Left colon (tissue), 2 donors: ENCODE measurements at regions not wholly inside any gene's neighbourhood (a gene's known extent, or its start where the extent isn't known, plus 50 kb on each side); places are given as distances from the start of the nearest gene placed in this dataset.

ENCODE experiments used
- ATAC-seq: fragments of 200-7000 bp; cut with Tn5 transposase; one replicate; pipeline ENCODE4 v1.9.1; 2020; ENCODE audit warnings: mild to moderate bottlenecking, moderate library complexity
- DNase-seq, 2 donors: peaks; one replicate each; pipeline ENCODE4 v3.0.0-alpha.2; 2020
- intact Hi-C, 2 donors: fragments of 100-400 bp; cut with DNase I in 1 of 2; cut with micrococcal nuclease in 1 of 2; formaldehyde crosslinking; loops; one replicate each; pipeline versions ENCODE4 v1.11.2 to v1.14.0; 2022; cut with DNase I, micrococcal nuclease
- donor health status: DM: no; HTN: no; CAD: no.
- donor health status: DM: yes; HTN: yes; CAD: no.

DNA sequence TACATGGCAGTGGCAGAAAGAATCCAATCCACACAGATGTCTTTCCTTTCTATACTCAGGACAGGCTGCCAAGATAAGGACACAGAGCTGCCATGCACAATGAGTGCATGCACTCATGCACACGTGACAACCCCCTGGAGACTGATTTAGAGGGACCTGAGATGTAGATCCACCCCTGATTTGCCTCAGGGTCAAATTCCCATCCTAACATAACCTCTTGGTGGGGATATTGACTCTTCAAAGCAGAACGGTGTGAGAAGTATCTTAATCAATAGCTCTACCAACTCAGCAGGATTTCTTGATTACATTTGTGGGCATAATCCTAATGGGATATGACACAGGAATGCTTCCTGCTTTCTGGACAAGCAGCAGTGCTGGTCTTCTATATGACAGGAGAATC lies 125.2 kb upstream of the DSCAM start:
- intact Hi-C loops: no loop called here
- DNase-seq (no peak), ATAC-seq (no peak)

DNA sequence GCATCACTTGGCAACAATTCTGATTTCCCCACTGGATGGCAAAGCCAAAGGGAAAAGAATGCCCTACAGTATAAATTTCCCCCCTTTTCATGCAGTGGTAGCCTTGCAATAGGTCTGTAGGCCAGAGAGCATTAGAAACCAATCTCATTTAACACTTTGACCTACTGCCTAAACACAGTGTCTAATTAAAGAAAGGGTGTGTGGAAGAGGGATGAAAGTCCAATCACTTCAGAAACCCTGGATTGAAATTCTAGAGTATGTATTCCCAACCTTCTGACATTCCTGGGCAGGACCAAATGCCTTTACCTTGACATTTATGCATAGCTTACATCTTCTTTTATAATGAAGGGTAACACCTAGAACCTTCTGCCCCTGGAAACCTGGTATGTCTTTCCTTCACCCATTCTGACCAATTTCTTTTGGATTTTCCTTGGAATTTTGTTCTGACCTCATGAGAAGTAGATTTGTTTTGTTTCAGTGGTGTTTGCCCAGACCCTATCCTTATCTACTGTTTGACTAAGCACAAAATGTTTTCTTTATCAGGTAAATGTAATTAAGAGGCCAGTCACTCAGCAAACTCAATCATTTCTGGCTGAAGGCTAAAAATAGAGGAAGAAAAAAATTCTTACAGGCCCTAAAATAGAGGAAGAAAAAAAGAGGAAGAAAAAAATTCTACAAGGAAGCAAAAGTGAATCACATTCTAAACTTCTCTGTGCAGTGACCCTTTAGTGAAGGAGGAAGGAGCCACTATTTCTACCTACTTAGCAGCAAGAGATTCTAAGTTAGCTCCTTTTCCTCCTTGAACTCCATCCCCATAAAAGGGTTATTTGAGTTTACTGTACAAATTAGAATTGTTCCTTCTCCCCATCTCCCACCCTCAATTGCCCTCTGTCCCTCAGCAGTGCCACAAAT lies 129.5 kb upstream of the DSCAM start:
- DNase-seq: no peak

DNA sequence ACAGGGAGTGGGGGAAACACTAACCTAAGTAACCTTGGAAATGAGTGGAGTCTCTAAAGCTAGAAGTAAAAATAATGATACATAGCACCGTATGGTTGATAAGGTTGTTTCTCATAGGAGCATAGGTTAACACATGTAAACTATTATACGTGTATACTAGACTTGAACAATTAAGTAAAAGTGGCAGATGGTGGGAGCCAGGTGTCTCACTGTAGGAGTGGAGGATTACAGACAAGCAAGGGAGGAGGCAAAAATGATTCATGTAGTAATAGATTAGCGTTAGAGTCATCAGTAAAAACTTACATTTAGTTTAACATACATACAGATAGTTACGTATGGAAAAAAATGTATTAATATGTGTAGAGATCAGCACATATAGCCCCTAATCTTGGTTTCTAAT lies 138.4 kb upstream of the DSCAM start:
- intact Hi-C loops: no loop called here
- ATAC-seq: no peak
- DNase-seq: no peak

More for the DNA sequence above, 129.5 kb upstream of the DSCAM start:
- ATAC-seq: peak; percentile 61
- intact Hi-C loops: no loop called here

DNA sequence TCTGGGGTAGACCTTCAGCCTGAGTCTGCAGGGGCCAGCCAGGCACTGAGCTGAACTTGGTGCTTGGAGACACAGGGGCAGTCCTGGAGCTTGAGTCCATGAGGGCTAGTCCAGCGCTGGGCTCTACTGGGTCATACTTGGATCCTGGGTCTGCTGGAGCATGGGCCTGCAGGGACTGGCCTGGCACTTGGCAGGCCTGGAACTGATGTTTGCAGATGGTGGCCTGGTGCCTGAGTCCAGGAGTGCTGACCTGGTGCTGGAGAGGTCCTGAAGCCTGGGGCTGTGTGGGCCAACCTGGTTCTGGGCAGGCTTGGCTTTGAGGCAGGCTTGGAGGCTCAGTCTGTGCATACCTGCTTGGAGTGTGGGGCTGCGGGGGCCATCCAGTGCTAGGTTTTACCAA lies 143.4 kb upstream of the DSCAM start:
- no peak for ATAC-seq
- intact Hi-C loops: no loop called here
- no peak for DNase-seq

DNA sequence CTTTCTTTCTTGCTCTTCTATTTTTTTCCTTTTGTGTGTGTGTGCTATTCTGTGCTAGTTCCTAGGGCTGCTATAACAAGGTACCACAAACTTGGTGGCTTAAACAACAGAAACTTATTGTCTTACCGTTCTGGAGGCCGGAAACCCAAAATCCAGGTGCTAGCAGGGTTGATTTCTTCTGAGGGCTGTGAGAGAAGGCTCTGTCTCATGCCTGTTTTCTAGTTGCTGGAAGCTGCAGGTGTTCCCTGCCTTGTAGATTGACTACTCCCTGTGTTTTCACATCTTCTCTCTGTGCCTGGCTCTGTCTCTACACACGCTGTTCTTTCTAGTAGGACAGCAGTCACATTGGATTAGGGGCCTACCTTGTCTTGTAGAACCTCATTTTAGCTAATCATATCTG lies 150.9 kb upstream of the DSCAM start:
- ATAC-seq: no peak
- intact Hi-C loops: no loop called here

DNA sequence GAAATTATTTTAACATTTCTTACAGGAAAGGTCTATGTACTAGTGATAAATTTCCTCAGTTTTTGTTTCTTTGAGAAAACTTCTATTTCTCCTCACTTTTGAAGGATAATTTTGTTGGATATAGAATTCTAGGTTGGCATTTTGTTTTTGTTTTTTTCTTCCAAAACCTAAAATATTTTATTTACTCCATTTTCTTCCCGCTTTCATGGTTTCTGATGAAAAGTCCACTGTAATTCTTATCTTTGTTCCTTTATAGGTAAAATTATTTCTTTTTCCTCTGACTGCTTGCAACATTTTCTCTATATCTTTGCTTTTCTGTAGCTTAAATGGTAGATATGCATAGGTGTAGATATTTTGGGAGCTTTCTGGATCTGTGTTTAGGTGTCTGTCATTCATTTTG lies 153.9 kb upstream of the DSCAM start:
- intact Hi-C loops: no loop called here
- ATAC-seq (no peak), DNase-seq (no peak)

More for the DNA sequence above, 150.9 kb upstream of the DSCAM start:
- DNase-seq: no peak

DNA sequence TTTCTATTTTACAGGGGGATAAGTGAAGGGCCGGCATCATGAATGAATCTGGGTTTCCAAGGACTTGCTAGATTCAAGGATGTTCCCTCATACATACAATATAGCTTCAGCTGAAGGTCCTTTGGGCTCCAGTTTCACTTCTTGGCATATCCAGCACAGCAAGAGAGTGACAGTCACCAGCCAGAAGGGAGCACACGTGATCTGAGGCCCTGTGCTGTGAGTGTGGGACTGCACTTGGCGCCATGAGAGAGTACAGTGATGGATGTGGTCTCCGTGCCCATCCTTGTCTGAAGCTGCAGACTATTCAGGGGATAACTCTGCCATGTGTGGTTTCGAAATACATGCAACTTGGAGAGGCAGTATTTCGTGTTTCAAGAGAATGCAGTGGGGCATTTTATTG lies 159.7 kb upstream of the DSCAM start:
- intact Hi-C loops: no loop called here
- DNase-seq: no peak

DNA sequence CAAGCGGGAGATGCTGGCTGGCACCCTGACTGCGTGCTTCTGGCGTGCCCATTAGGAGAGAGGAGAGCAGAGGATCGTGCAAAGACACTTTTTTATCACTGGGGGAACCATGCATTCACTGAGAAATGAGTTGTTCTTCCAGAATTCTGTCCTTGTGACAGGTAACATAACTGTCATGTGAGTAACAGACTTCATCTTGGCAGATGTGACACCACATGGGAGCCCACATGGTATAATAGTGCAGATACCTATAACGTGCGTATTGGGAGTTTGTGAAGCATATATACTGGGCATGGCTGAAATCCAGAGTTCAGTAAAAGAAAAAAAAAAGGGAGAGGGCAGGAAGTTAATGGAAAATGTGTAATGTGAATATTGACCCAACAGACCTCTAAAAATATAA lies 159.6 kb upstream of the BACE2 start:
- DNase-seq (no peak), ATAC-seq (no peak)
- intact Hi-C loops: no loop called here

More for the DNA sequence above, 159.7 kb upstream of the DSCAM start:
- no peak for ATAC-seq

DNA sequence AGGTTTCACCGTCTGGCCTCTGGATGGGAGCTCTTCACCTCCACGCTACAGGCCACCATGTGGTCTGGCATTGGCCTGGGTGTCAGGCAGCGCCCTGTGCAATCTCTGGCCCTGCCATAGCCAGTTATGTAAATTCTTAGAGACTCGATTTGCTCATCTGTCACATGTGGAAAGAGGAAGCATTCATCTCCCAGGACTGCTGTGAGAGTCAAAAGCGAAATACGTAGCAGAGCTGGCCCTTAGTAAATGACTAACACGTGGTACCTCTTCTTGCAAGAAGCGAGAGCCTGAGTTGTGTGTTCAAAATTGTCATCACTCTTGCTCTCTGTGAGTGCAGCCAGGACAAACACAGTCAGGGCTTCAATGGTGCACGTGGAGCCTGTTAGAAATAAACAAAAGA lies 159.0 kb upstream of the BACE2 start:
- ATAC-seq (no peak), DNase-seq (no peak)
- intact Hi-C loops: no loop called here

DNA sequence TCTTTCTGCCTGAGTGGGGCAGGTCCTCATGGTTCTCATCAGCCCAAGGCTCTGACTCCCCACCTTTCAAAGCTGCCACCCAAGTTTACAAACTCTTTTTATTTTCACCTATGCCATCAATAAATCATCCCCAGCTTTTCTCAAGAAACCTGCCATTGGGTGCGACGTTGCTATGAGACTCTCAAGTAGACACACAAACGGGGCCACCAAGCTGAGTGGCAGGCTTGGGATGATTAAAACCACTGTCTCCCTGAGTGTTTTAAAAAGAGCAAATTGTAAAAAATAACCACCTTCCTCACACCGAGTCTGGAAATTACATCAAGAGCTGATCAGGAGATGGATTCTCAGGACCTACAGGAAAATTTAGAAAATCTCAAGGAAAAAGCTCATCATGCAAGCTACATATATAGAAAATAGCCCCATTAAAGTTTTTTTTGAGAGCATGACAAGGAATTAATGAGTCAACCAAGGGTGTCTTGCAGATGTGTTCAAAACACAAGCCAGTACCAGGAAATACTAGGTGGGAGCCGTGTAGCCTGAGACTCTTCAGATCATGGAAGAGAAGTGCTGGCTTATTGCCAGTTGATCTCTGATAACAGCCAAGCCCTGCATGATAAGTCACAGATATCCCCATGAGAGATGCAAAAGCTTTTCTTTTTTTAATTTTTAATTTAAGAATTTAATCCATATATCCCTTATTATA lies 158.4 kb upstream of the BACE2 start:
- ATAC-seq (no peak), DNase-seq (no peak)
- intact Hi-C loops: no loop called here

DNA sequence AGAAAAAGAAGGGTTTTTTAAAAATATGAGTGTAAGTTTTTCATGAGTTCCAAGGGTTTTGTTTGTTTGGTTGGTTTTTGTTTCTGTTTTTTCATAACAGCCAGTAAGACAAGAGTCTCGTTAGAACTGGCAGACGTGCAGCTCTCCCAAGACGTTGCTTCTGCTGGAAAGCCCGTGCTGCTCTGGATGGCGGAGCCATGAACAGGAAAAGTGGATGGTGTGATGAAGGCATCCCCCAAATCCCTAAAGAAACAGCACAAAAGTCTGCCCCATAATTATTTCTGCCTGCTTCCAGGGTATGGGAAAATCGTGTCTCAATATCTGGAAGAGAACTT lies 157.9 kb upstream of the BACE2 start:
- intact Hi-C loops: no loop called here
- no peak for ATAC-seq

DNA sequence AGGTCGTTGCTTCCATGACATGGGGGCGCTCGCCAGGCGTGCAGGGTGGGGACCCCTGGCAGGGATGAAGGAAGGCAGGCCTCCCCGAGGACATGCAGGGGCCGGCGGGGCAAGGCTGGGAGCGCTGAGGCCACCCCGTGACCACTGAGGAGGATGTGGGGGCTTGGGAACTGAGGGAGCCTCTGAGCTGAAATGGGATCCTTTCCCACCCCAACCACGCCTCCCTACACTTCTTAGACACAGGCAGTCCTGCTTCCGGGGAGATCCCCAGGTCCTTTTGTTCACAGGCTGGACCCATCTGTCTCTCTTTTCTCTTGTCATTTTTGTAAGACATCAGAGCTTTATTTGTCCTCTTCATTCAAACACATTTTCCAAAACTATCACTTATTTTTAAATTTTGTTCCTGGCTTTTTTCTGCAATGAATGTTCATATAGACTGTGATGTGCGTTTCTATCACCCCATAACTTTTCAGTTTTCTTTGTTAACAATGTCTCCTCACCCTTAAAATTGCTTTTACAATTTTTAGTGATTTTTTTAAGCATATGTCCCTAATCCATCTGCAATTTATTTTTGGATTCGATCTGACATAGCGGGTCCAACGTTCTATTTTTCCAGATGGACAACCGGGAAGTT lies 156.7 kb upstream of the BACE2 start:
- intact Hi-C loops: no loop called here
- DNase-seq (no peak), ATAC-seq (no peak)

More for the DNA sequence above, 157.9 kb upstream of the BACE2 start:
- no peak for DNase-seq

DNA sequence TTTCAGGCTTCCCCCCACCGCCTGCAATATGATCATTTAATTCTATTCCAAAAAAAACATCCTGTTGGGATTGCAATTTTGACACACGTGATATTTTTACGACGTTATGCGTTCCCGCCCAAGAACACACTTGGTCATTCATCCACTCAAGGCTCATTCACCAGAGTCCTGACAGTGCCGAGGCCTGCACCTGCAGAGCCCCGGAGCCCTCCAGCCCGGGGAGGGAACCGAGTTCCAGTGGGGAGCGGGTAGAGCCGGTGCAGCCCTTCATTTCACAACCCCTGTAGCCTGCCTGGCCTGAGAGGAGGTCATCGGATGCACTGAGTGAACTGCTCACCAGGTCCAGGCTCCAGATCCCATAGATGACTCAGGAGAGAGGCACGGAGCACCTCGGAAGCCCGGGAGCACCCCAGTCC lies 156.0 kb upstream of the BACE2 start:
- intact Hi-C loops: no loop called here
- DNase-seq: no peak
- ATAC-seq: no peak

DNA sequence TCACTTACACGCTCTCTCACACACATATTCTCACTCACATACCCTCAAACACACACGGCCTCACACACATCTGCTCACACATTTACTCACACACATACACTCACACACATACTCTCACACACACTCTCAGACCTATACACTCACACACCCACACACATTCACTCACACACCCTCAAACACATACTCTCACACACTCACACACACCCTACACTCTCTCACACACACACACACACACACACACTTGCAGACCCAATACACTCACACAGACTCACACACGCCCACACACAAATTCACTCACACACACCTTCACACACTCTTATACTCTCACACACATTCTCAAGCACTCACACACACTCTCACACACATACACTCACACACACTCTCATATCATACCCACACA lies 155.5 kb upstream of the BACE2 start:
- no peak for ATAC-seq
- DNase-seq: no peak

DNA sequence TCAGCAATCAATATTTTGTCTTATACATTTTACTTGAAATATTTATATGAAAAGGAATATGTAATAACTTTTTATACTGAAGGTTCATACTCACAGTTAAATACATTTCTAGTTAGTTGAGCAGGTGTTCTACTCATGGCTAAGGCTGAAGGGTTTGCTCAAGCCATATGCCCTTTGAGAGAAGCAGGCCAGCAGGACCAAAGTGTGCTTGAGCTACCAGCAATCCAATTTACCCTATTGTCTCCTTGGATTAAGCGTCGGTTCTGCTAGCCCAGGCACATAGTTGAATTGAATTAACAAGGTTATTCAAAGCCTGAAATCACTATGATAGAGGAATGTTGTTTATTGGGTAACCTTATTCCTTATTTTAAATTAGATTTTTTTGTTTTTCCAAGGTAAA lies 151.5 kb upstream of the BACE2 start:
- intact Hi-C loops: no loop called here
- no peak for ATAC-seq
- no peak for DNase-seq

More for the DNA sequence above, 155.5 kb upstream of the BACE2 start:
- intact Hi-C loops: no loop called here

DNA sequence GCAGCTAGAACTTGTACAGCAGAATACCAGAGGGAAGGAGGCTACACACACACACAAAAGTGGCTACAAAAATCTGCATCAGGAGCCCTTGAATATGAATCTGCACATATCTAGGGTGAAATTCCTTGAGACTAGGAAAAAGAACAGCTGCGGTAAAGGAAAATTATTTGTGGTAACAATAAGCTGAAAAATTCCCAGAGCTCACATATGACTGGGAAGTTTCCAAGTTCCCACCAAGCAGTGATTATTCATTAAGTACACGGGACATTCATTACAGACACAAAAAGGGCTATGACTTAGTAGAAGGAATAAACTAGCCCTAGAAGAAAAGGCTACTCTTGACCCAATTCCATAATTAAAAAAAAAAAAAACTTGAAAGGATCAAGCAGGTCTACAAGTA lies 149.5 kb upstream of the BACE2 start:
- ATAC-seq: no peak
- DNase-seq: no peak
- intact Hi-C loops: no loop called here

DNA sequence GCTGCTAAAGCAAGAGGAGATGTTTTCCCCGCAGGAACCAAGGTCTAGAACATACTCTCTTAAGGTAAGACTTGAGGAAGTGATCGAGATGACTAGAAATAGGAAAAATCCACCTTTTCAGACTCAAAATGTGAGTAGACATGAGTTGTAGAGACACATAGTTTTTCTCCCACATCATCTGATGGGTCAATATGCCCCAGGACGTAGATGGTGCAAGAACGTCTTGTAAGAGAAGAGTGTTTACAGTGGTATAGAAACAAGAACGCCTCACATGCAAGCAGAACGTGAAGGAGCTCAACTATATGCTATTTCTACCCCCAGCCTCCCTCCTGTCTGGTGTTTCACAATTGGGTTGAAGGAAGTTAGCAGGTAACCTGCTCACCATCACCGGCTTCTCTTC lies 144.0 kb upstream of the BACE2 start:
- ATAC-seq: no peak
- intact Hi-C loops: no loop called here
- no peak for DNase-seq

DNA sequence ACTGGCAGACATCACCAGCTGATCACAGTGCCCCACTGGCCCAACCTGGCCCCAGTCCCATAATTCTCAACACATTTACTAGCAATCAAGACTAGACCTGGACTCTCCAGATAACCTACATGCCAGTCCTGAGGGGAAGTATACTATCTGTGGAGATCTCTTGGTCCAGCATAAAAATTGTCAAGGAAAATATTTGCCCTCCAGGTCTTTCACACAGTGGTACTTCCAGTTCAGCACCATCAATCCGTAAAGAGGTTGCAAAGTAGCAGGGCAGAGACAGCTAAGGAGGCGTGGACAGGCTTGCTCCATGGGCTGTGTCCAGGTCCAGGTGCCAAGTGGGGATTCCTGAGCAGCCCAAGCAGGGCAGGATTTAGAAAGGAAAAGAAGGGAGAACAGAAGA lies 143.6 kb upstream of the BACE2 start:
- intact Hi-C loops: no loop called here
- no peak for DNase-seq
- ATAC-seq: no peak

DNA sequence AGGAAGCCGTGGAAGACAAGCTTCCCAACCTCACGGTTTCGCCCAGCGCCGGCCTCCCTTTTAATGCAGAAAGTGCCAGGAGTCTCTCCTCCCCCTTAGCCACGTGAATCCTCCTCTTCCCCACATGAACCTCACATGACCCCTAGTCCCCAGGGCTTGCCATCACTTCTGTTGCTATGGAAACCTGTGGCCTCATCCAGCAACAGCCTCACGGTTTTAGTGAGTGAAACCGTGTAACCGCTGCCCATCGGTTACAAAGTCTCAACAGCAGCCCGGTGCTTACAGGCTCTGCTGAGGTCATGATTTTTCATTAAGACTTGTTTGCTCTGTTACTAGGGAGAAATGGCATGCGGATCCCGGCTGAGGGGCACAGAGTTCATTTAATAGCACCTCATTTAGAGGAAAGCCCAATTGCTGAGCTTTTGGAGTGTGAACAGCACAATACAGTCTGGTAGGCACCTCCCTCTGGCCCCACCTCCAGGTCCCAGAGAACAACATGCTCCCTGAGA lies 143.2 kb upstream of the BACE2 start:
- intact Hi-C loops: no loop called here
- DNase-seq: no peak
- ATAC-seq: no peak

DNA sequence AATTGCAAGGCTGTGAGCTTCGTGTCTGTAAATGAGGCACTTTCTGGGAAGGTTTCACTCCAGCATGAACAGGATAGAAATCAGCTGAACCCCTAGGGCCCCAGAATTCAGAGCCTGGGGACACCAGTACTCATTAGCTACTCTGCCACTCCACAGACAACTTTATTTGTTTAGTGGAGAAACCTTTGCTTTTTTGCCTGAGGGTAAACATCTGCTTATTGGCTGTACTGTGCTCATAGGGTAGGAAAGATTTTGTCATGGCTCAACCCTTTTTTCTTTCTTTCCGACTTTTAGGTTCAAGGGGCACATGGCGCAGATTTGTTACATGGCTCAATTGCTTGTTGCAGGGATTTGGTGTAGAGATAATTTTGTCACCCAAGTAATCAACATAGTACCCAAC lies 138.4 kb upstream of the BACE2 start:
- ATAC-seq: no peak
- intact Hi-C loops: no loop called here
- no peak for DNase-seq
